GM19025 (cell line): ENCODE measurements at regions not wholly inside any gene's neighbourhood (a gene's known extent, or its start where the extent isn't known, plus 50 kb on each side); places are given as distances from the start of the nearest gene placed in this dataset.
"Not testable (repeated sequence)": the region's sequence is repeated elsewhere in the genome, so short reads cannot be mapped to it uniquely, and the experiment has no call there.

ENCODE experiments used
- ATAC-seq: cut with Tn5 transposase; IDR thresholded peaks from one replicate; pipeline ENCODE4 v1.9.1; 2021; ENCODE audit warnings: mild to moderate bottlenecking, low read depth, moderate library complexity; ENCODE audit not compliant: unreplicated experiment

DNA sequence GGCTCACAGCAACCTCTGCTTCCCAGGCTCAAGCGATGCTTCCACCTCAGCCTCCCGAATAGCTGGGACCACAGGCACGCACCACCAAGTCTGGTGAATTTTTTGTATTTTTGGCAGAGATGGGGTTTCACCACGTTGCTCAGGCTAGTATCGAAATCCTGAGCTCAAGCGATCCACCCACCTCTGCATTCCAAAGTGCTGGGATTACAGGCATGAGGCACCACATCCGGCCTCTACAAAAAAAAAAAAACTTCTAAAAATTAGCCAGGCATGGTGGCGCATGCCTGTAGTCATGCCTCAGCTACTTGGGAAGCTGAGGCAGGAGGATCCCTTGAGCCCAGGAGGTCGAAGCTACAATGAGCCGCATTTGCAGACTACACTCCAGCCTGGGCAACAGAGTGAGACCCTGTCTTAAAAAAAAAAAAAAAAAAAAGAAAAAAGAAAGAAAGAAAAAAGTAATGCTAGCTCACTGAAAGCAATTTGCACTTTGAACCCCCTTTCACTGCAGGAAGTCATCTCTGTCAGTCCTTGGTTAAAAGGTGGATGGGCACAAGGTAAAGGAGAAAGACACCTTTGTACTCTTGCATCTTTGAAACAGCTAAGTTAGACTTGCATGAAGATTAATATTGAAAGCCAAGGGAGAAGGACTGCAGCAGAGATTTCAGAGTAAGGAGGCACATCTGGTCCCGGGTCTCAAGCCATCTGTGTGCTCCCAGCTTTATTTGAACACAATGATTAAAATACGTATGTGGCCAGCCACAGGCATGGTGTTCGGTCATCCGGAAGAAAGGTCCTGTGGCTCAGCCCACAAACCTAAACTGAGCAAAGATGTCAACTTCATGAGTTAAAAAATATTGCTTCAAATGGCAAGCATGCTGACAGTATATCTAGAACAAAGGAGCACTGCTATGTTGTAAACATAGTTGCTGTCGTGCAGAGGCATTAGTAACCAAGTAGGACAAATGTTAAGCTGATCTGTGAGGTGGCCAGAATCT is 103.8 kb upstream of the HMGA2 start:
- no peak for ATAC-seq

- ATAC-seq: no peak
Measured at GRCh38 chr12:65721541-65722190, 102.6 kb upstream of the HMGA2 start.

DNA sequence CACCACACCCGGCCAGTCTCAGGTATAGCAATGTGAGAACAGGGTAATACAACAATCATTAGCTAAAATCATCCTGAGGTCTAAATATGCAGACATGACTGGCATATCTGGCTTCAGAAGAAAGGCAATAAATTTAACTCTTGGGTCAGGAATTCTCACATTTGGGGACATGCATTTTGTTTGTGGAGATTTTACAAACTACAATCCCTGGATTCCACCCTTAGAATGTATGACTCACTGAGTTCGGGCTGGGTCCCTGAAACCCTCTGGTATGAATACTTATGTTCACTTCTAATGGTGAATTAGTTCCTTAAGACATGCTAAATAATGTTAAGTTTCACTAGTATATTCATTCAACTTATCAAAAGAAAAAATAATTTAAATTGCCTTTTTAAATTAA is 98.9 kb upstream of the HMGA2 start:
- no peak for ATAC-seq

GRCh38 chr12:65728455-65728847 is 95.8 kb upstream of the HMGA2 start:
- ATAC-seq: no peak

- ATAC-seq: no peak
Measured at GRCh38 chr12:65728848-65729793, 95.2 kb upstream of the HMGA2 start.

DNA sequence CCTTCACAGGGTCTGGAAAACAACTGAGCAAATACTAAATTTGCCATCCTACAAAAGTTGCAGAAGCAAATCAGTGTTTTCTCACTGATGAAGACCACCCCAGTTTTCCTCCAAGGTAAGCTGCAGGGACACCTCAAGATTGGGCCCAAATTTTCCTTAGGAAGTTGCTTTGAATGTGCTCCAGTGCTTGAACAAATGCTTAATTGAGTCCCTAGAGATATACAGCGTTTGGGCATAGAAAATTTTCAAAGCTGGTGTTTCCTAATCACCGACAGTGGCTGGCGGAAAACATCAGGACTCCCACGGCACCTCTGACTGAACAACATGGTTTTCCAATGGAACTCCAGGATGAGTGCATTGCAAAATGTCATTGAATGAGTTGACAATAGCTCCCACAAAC is 92.5 kb upstream of the HMGA2 start:
- no peak for ATAC-seq

- not testable (repeated sequence) for ATAC-seq
Measured at GRCh38 chr12:65733643-65734042, 90.6 kb upstream of the HMGA2 start.

DNA sequence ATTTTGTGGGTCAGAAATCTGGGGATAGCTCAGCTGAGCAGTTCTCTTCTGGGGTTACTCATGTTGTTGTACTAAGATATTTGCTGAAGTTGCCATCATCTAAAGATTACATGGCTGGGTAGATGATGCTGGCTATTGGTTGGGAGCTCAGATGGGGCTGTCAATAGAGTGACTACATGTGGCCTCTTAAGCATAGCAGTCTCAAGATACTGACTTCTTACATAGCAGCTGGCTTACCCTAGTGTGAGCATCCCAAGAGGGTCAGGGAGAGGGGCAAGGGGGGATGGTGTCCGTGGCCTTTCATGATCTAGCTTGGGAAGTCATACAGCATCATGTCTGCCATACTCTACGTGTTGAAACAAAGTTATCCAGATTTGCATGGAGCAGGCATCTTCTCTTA is 90.1 kb upstream of the HMGA2 start:
- ATAC-seq: no peak

- ATAC-seq: no peak
Measured at GRCh38 chr12:65739606-65740005, 84.7 kb upstream of the HMGA2 start.

DNA sequence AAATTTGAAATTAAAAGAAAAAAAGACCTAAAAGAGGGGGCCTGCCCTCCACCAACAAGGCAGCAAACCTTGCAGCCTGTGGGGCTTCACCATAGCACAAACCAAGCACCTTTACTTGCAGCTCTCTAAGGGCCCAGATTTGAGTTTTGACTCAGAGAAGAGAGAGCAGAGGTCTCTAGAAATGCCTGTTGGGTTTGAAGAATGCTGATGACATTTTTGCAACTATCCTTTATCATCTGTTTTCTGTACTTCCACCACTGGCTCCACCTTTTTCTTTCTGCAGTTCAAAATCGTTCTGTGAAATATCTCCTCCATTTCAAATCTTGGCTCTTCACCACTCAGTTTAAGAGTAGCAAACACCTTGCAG is 83.8 kb upstream of the HMGA2 start:
- no peak for ATAC-seq

DNA sequence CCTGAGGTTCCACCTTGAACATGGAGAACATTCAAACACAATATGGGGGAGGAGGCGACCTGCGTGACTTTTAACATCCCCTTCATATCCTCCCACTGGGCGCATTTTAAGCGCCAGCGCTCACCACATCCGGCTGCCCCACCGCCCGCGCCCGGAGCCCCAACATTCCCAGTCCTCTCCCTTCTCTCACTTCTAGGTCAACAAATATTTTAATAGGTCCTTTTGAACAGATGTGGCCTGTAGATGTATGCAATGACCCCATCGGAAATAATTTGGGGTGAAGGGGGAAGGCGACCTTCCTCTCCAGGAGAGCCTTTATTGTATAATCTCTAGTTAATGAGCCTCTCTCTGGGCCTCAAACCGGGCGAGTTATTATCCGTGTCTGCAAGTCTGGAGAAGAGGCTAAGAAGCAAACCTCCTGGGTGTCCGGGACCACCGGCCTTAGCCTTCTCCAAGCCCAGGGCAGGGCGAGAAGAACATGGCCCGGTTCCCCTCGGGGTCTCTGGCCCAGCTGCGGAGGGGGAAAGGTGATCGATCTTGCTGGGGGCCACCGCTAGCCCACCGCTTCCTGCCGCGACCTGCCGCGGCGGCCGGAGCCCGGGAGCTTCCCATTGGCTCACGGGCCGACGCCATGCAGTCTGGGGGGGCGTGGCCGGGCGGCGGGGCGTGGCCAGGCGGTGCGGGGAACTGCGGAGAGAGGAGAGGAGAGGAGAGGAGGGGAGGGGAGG is 83.2 kb upstream of the HMGA2 start:
- ATAC-seq: peak; percentile 62

DNA sequence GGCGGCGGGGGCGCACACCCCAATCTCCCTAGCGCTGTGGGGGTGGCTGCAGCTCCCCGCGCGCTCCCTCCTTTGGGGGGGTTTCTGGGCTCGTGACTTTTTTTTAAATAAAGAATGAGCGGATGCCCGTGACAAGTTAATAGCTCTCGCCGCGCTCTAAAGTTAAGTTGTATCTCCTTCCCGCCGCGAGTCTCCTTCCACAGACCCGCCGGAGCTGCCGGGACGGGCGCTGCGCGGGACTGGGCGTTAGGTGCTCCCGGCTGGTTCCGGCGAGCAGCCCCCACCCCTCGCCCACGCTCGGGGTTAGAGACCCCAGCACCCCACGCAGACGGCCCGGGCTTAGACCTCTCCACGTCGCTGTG is 82.6 kb upstream of the HMGA2 start:
- peak; percentile 8 for ATAC-seq

GRCh38 chr12:65742018-65743010 is 82.0 kb upstream of the HMGA2 start:
- ATAC-seq: no peak

- not testable (repeated sequence) for ATAC-seq
Measured at GRCh38 chr12:65744236-65744840, 79.9 kb upstream of the HMGA2 start.

GRCh38 chr12:65747338-65747737 is 76.9 kb upstream of the HMGA2 start:
- no peak for ATAC-seq

- no peak for ATAC-seq
Measured at GRCh38 chr12:65748332-65748731, 76.0 kb upstream of the HMGA2 start.

DNA sequence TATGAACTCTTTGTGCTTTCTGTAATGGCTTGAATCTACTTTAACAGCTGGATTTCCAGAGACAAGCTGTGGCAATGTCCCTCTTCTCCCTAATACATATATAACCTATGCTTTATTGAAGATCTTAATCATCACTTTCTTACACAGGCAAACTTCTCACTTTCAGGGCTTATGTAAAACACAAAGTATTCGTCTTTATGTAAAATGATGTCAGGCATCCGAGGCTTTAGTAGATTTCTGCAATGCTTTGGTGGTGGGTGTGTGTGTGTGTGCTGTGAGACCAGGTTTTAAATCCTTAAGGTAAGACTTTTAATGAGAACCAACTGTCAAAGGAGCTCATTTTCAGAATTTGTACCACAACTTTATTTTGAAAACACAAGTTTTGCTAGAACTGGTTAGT is 70.0 kb upstream of the HMGA2 start:
- ATAC-seq: no peak

DNA sequence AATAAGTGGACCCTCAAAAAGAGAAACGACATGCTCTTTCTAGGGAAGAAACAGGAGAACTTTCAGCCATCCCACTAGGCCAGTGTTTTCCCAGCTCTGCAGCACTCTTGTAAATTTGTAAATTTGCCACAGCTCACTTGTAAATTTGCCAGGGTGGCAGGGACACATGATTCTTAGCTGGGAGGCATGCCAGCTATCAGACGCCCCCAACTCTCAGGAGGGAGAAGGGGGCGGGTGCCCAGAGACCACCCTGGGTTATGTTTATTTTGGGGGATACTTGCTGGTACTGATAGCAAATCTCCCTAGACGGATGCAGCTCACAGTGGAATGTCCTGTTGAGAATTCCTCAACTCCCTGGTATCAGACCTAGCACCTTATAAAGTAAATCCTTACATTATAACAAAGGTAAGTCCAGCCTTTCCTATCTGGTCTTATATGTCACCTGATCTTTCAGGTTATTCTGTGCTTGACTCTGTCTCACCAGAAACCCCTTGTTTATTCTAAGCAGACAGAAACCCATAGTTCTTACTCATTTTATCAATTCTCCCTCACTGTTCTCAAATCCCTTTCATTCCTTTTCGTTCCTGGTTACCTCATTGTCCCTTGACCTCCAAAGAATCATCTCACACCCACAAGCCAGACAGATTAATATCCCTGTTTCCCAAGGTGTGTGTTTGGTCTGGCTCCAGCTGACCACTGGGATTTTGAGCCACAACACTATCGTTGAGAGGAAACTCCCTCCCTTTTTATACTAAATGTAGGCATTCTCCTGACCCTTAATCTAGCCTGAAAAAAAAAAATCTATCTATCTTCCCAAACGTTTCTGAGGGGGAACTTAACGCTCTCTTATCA is 69.3 kb upstream of the HMGA2 start:
- no peak for ATAC-seq
